ENCODE measurements at regions not wholly inside any gene's neighbourhood (a gene's known extent, or its start where the extent isn't known, plus 50 kb on each side); places are given as distances from the start of the nearest gene placed in this dataset.

- TF ChIP-seq CTCF (IDR thresholded peaks at IDR 0.05) (no peak), POLR2AphosphoS5 (IDR thresholded peaks at IDR 0.05) (no peak)
Measured at GRCh38 chr2:175355246-175355645, 173.7 kb upstream of the ATP5MC3 start.
